DOHH2 (cell line): ENCODE measurements at regions not wholly inside any gene's neighbourhood (a gene's known extent, or its start where the extent isn't known, plus 50 kb on each side); places are given as distances from the start of the nearest gene placed in this dataset.

ENCODE experiments used
- H3F3A ChIP-seq: fragments of 200-600 bp; sonication (generic), shearing (Covaris generic); 2 replicates; pipeline ENCODE4 v1.6.0; 2016; ENCODE audit warnings: antibody characterized with exemption, mild to moderate bottlenecking; ENCODE audit not compliant: control insufficient read depth, insufficient read depth
- H3K27ac ChIP-seq: fragments of 200-600 bp; sonication (generic); 2 replicates; pipeline ENCODE4 v1.5.1; 2014; ENCODE audit warnings: low read depth, mild to moderate bottlenecking, low read length, moderate library complexity
- H3K27me3 ChIP-seq: fragments of 200-600 bp; sonication (generic); 2 replicates; pipeline ENCODE4 v1.6.1; 2014; ENCODE audit warnings: mild to moderate bottlenecking, low read length, mixed read lengths; ENCODE audit not compliant: control insufficient read depth
- H3K36me3 ChIP-seq: fragments of 200-600 bp; sonication (generic); 2 replicates; pipeline ENCODE4 v1.6.1; 2014; ENCODE audit warnings: mild to moderate bottlenecking, low read length, moderate library complexity, mixed read lengths; ENCODE audit not compliant: control insufficient read depth
- H3K4me1 ChIP-seq: fragments of 200-600 bp; sonication (generic); 2 replicates; pipeline ENCODE4 v1.6.1; 2014; ENCODE audit warnings: mild to moderate bottlenecking, low read length, mixed read lengths; ENCODE audit not compliant: control insufficient read depth
- H3K4me2 ChIP-seq: fragments of 200-600 bp; sonication (generic); 2 replicates; pipeline ENCODE4 v1.6.0; 2014; ENCODE audit warnings: mild to moderate bottlenecking, low read length, moderate library complexity
- H3K4me3 ChIP-seq: fragments of 200-600 bp; sonication (generic); 2 replicates; pipeline ENCODE4 v1.5.1; 2014; ENCODE audit warnings: mild to moderate bottlenecking, low read length, mixed read lengths
- H3K79me2 ChIP-seq: fragments of 200-600 bp; sonication (generic); 2 replicates; pipeline ENCODE4 v1.6.1; 2014; ENCODE audit warnings: mild to moderate bottlenecking, low read length, mixed read lengths; ENCODE audit not compliant: control insufficient read depth
- H3K9me2 ChIP-seq: fragments of 200-600 bp; sonication (generic); replicated peaks from 2 replicates; pipeline ENCODE4 v1.6.1; 2014; ENCODE audit warnings: mild to moderate bottlenecking, low read length, mixed read lengths; ENCODE audit not compliant: control insufficient read depth
- H3K9me3 ChIP-seq: fragments of 200-600 bp; sonication (generic); 2 replicates; pipeline ENCODE4 v1.6.1; 2014; ENCODE audit warnings: antibody characterized with exemption, low read length, mixed read lengths; ENCODE audit not compliant: control insufficient read depth, insufficient read depth
- H4K20me1 ChIP-seq: fragments of 200-600 bp; sonication (generic); 2 replicates; pipeline ENCODE4 v1.6.0; 2014; ENCODE audit warnings: low read depth, mild to moderate bottlenecking, antibody characterized with exemption, low read length, moderate library complexity; ENCODE audit not compliant: control insufficient read depth, insufficient read depth
- CTCF ChIP-seq: fragments of 200-600 bp; sonication (generic); IDR thresholded peaks from one replicate; pipeline ENCODE4 v1.5.1; 2014; ENCODE audit warnings: antibody characterized with exemption, mild to moderate bottlenecking, low read depth, low read length; ENCODE audit not compliant: poor library complexity, severe bottlenecking
- EZH2phosphoT487 ChIP-seq: fragments of 200-600 bp; sonication (generic); IDR thresholded peaks from 2 replicates; pipeline ENCODE4 v1.6.1; 2017; ENCODE audit warnings: borderline replicate concordance, mild to moderate bottlenecking, antibody characterized with exemption, low read length, moderate library complexity, mixed read lengths

- no peak overlapping the region for H3K4me3 ChIP-seq
- no peaks in the 10 kb centered on the region for H3K79me2 ChIP-seq
Observed at GRCh38 chr12:88325076-88325815, 183.1 kb downstream of the TMTC3 start.

GRCh38 chr12:88325816-88326189 is 183.7 kb downstream of the TMTC3 start:
- no peaks in the 10 kb centered on the region for H3F3A ChIP-seq
- TF ChIP-seq CTCF = no peak
- no peak overlapping the region for H3K4me3 ChIP-seq
- H3K4me2 ChIP-seq = no peak overlapping the region
- H3K4me1 ChIP-seq = no peaks in the 10 kb centered on the region
- no peaks in the 10 kb centered on the region for H4K20me1 ChIP-seq
- no peaks in the 10 kb centered on the region for H3K9me3 ChIP-seq
- H3K27ac ChIP-seq = no peak overlapping the region
- no peaks in the 10 kb centered on the region for H3K9me2 ChIP-seq
- H3K27me3 ChIP-seq = no peaks in the 10 kb centered on the region
- no peaks in the 10 kb centered on the region for H3K36me3 ChIP-seq
- no peaks in the 10 kb centered on the region for H3K79me2 ChIP-seq

More at GRCh38 chr12:88325076-88325815, 183.1 kb downstream of the TMTC3 start:
- Histone ChIP-seq H4K20me1 (no peaks in the 10 kb centered on the region), H3K36me3 (no peaks in the 10 kb centered on the region), H3F3A (no peaks in the 10 kb centered on the region), H3K4me1 (no peaks in the 10 kb centered on the region), H3K4me2 (no peak overlapping the region), H3K9me3 (no peaks in the 10 kb centered on the region), H3K27me3 (no peaks in the 10 kb centered on the region), H3K27ac (no peak overlapping the region), H3K9me2 (no peaks in the 10 kb centered on the region)
- TF ChIP-seq EZH2phosphoT487 (no peak), CTCF (no peak)

GRCh38 chr12:88327276-88327675 is 185.2 kb downstream of the TMTC3 start:
- no peaks in the 10 kb centered on the region for H3K4me1 ChIP-seq
- no peaks in the 10 kb centered on the region for H3K9me3 ChIP-seq
- no peak for TF ChIP-seq CTCF
- TF ChIP-seq EZH2phosphoT487 = no peak
- no peaks in the 10 kb centered on the region for H3F3A ChIP-seq
- no peaks in the 10 kb centered on the region for H3K79me2 ChIP-seq
- no peak overlapping the region for H3K4me2 ChIP-seq
- H3K27ac ChIP-seq = no peak overlapping the region
- no peaks in the 10 kb centered on the region for H3K9me2 ChIP-seq
- no peak overlapping the region for H3K4me3 ChIP-seq
- H4K20me1 ChIP-seq = no peaks in the 10 kb centered on the region
- H3K36me3 ChIP-seq = no peaks in the 10 kb centered on the region
- no peaks in the 10 kb centered on the region for H3K27me3 ChIP-seq
